Thymus (tissue), 11 donors: ENCODE measurements at regions not wholly inside any gene's neighbourhood (a gene's known extent, or its start where the extent isn't known, plus 50 kb on each side); places are given as distances from the start of the nearest gene placed in this dataset.
"Not testable (repeated sequence)": the region's sequence is repeated elsewhere in the genome, so short reads cannot be mapped to it uniquely, and the experiment has no call there.

ENCODE experiments used
- DNase-seq, 9 donors: peaks; one replicate each; pipeline ENCODE4 v3.0.0-alpha.2; 2013; ENCODE audit warnings: low spot score in 9 of 9, low read depth in 6 of 9, missing footprints in 1 of 9
- H3K27ac ChIP-seq, 2 donors: one replicate each; pipeline ENCODE4 v1.5.1; 2013; ENCODE audit warnings: control low read depth in 1 of 2, low read depth in 1 of 2, low read length in 1 of 2, mild to moderate bottlenecking in 1 of 2, moderate library complexity in 1 of 2
- H3K27me3 ChIP-seq, 2 donors: one replicate each; pipeline ENCODE4 v1.5.1; 2013; ENCODE audit warnings: low read length in 1 of 2; ENCODE audit not compliant: control insufficient read depth in 2 of 2, insufficient read depth in 1 of 2
- H3K36me3 ChIP-seq, 2 donors: one replicate each; pipeline ENCODE4 v1.5.1; 2013; ENCODE audit warnings: low read length in 1 of 2, mild to moderate bottlenecking in 1 of 2, moderate library complexity in 1 of 2; ENCODE audit not compliant: control insufficient read depth in 2 of 2, insufficient read depth in 2 of 2
- H3K4me1 ChIP-seq, 2 donors: one replicate each; pipeline ENCODE4 v1.5.1; 2013; ENCODE audit warnings: low read length in 2 of 2; ENCODE audit not compliant: control insufficient read depth in 2 of 2, insufficient read depth in 2 of 2
- H3K4me3 ChIP-seq, 2 donors: one replicate each; pipeline ENCODE4 v1.5.1; 2013; ENCODE audit warnings: low read length in 2 of 2, control low read depth in 1 of 2, mild to moderate bottlenecking in 1 of 2
- H3K9me3 ChIP-seq, 2 donors: one replicate each; pipeline ENCODE4 v1.5.1; 2013; ENCODE audit warnings: low read length in 1 of 2, mild to moderate bottlenecking in 1 of 2; ENCODE audit not compliant: control insufficient read depth in 2 of 2, insufficient read depth in 1 of 2
- WGBS: extraction: QIAGEN DNeasy Blood & Tissue Kit; methylation state at CpG from one replicate; pipeline ENCODE4 v1.1.7; 2013; 5-methylcytosine and 5-hydroxymethylcytosine counted together
- donor health status: healthy.

- DNase-seq: no peak
- Histone ChIP-seq H3K4me1 (no peaks in the 10 kb centered on the region), H3K27ac (no peak overlapping the region)
Observed at GRCh38 chr6:93183531-93183972, 235.8 kb downstream of the EPHA7 start.

GRCh38 chr6:93182938-93183479, 236.3 kb downstream of the EPHA7 start:
- Histone ChIP-seq H3K4me3 (no peak overlapping the region), H3K9me3 (no peaks in the 10 kb centered on the region), H3K36me3 (no peaks in the 10 kb centered on the region), H3K27me3 (no peaks in the 10 kb centered on the region), H3K4me1 (no peaks in the 10 kb centered on the region), H3K27ac (no peak overlapping the region)
- no peak for DNase-seq
- WGBS: 78% methylated on average over 2 of the region's 2 CpGs

More at GRCh38 chr6:93183531-93183972, 235.8 kb downstream of the EPHA7 start:
- 28% methylated on average over 3 of the region's 3 CpGs for WGBS
- Histone ChIP-seq H3K9me3 (no peaks in the 10 kb centered on the region), H3K27me3 (no peaks in the 10 kb centered on the region), H3K36me3 (no peaks in the 10 kb centered on the region), H3K4me3 (no peak overlapping the region)

DNA sequence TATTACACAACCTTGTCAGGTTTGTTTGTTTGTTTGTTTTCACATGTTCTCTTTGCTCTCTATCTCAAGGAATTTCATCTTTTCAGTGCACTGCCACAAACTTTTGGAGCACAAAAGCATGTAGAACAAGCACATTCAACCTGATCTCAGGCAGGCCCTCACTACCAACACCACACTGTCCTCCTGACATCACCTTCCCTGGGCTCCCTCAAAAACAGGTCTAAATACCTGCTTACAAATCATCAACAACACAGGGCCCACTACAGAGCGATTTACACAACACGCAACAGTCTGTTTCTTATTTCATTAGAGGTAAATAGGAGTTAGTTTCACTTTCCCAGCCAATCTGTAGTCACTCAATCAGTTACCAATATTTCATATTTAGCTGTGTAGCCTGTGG, 241.4 kb downstream of the EPHA7 start:
- Histone ChIP-seq H3K4me3 (no peak overlapping the region), H3K27me3 (no peaks in the 10 kb centered on the region), H3K4me1 (no peaks in the 10 kb centered on the region), H3K36me3 (no peaks in the 10 kb centered on the region), H3K27ac (no peak overlapping the region), H3K9me3 (no peaks in the 10 kb centered on the region)
- DNase-seq: no peak
- 93% methylated on average over 2 of the region's 2 CpGs for WGBS

DNA sequence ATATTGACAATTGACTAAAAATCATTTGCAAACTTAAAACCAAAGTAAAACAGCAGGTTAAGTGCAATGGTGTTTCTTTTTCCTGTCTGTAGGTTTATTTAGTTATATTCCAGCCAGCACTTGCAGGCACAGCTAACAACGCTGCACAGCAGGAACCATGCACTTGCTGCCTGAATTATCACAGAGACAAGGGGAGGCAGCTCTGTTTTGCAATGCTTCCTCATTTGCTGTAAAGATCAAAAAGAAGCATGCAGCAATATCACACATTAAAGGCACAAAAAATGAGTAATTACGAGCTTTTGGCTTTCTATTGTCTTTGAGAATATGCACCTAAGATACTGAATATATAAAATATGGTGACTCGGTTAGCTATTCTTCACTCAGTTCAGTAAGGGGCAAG, 241.9 kb downstream of the EPHA7 start:
- Histone ChIP-seq H3K27ac (no peak overlapping the region), H3K4me1 (no peaks in the 10 kb centered on the region), H3K27me3 (no peaks in the 10 kb centered on the region), H3K36me3 (no peaks in the 10 kb centered on the region), H3K9me3 (no peaks in the 10 kb centered on the region), H3K4me3 (no peak overlapping the region)
- DNase-seq: no peak
- WGBS: 74% methylated on average over 3 of the region's 3 CpGs

GRCh38 chr6:93176070-93176469, 243.3 kb downstream of the EPHA7 start:
- 84% methylated on average over 1 of the region's 1 CpG for WGBS
- no peak for DNase-seq
- Histone ChIP-seq H3K27me3 (no peaks in the 10 kb centered on the region), H3K36me3 (no peaks in the 10 kb centered on the region), H3K9me3 (no peaks in the 10 kb centered on the region), H3K27ac (no peak overlapping the region), H3K4me3 (no peak overlapping the region), H3K4me1 (no peaks in the 10 kb centered on the region)

DNA sequence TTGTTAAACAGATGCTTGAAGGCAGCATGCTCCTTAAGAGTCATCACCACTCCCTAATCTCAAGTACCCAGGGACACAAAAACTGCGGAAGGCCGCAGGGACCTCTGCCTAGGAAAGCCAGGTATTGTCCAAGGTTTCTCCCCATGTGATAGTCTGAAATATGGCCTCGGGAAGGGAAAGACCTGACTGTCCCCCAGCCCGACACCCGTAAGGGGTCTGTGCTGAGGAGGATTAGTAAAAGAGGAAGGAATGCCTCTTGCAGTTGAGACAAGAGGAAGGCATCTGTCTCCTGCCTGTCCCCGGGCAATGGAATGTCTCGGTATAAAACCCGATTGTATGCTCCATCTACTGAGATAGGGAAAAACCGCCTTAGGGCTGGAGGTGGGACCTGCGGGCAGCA, 245.8 kb downstream of the EPHA7 start:
- WGBS: 92% methylated on average over 6 of the region's 10 CpGs

GRCh38 chr6:93165850-93166430, 253.4 kb downstream of the EPHA7 start:
- WGBS: 80% methylated on average over 3 of the region's 3 CpGs
- Histone ChIP-seq H3K36me3 (no peaks in the 10 kb centered on the region), H3K4me1 (no peaks in the 10 kb centered on the region), H3K4me3 (no peak overlapping the region), H3K9me3 (no peaks in the 10 kb centered on the region), H3K27ac (no peak overlapping the region), H3K27me3 (no peaks in the 10 kb centered on the region)
- no peak for DNase-seq

More for the DNA sequence above, 245.8 kb downstream of the EPHA7 start:
- H3K9me3 ChIP-seq, DNase-seq, H3K27ac ChIP-seq, H3K4me3 ChIP-seq, H3K4me1 ChIP-seq, H3K27me3 ChIP-seq, H3K36me3 ChIP-seq: not testable (repeated sequence)

DNA sequence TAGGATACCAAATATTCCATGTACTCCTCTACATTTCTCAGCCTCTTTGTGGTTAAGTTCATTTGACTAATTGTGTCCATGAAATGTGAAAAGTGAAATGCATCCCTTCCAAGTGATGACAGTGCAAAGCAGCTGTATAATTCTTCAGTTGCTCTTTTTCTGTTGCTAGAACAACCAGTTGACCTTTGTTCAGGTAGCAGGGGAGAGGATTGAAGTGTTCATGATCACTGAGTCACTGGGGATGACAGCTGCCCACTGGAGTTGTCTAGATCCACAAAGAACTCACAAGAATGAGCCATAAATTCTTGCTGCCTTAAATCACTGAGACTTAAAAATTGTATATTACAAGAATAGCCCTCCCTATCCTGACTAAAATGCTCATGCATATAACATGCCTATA, 254.6 kb downstream of the EPHA7 start:
- H3K36me3 ChIP-seq: no peaks in the 10 kb centered on the region
- DNase-seq: no peak
- H3K4me1 ChIP-seq: no peaks in the 10 kb centered on the region
- no peak overlapping the region for H3K4me3 ChIP-seq
- H3K27ac ChIP-seq: no peak overlapping the region
- H3K9me3 ChIP-seq: no peaks in the 10 kb centered on the region
- H3K27me3 ChIP-seq: no peaks in the 10 kb centered on the region

DNA sequence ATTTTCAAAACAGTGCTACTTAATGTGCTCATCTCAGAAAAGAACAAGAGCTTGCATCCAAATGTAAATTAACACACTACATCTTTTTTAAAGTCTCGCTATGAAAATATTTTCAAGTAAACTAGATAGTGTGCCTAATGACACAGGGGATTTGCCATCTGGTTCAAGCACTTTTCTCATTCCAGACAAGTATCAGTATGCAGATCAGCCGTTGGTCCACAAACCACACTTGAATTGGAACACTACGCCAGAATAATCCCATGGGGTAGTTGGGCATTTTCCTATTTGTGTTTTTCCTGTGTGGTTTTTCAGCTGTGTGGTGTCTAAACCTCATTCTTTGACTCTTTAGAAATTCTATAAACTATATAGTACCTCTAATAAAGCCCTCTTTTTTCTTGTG, 256.2 kb downstream of the EPHA7 start:
- 73% methylated on average over 3 of the region's 3 CpGs for WGBS
- Histone ChIP-seq H3K9me3 (no peaks in the 10 kb centered on the region), H3K27ac (no peak overlapping the region), H3K4me1 (no peaks in the 10 kb centered on the region), H3K36me3 (no peaks in the 10 kb centered on the region), H3K27me3 (no peaks in the 10 kb centered on the region), H3K4me3 (no peak overlapping the region)
- no peak for DNase-seq
